ENCODE measurements at regions not wholly inside any gene's neighbourhood (a gene's known extent, or its start where the extent isn't known, plus 50 kb on each side); places are given as distances from the start of the nearest gene placed in this dataset.

DNA sequence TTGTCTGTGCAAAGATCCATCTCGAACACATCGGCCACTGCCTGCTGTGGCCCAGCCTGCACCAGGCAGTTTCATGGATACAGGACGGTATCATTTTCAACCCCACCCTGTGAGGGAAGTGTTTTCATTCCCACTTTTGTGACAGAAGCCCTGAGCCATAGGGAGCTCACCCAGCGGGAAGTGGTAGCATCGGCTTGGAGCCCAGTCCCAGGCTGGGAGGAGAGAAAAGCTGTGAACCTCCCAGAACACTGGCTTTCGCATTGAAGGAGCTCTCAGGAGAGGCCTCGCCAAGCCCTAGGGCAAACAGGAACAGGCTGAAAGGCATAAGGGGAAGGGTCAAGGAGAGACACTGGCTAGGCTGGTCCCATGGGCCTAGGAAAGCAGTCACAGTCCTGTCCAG is 166.1 kb downstream of the TFCP2L1 start:
- CTCF ChIA-PET, result interaction anchor here (0.9 kb wide), 1 partner anchor 9 kb away, joined by 5 read pairs; no protein-coding TSS in a partner anchor

DNA sequence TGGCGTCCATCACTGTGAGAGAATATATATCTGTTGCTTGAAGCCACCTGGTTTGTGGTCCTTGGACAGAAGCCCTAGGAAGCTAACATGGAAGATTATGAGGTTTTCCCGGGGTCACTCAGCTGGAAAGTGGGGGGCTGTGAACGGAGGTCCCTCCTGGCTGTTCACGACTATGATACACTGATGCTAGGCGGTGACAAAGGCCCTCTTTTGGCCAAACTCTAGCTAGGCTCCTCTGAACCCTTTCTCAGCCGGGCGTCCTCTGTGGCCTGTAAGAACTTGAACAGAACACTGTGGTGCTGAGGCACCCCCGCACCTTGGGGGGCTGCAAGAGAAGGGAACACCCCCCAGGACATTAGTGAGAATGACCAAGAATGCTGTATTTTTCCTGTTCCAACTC is 164.6 kb downstream of the TFCP2L1 start:
- CTCF ChIA-PET, result interaction anchor here (0.8 kb wide), 1 partner anchor 8 kb away, joined by 3 read pairs; no protein-coding TSS in a partner anchor
- POLR2A ChIA-PET, result no interaction called here
- TF ChIP-seq LEF1 (IDR thresholded peaks at IDR 0.05; ENCODE audit: borderline replicate concordance), result no peak
- no peak for TF ChIP-seq L3MBTL2 (conservative IDR thresholded peaks at IDR 0.05)
- no peak for TF ChIP-seq SUZ12 (IDR thresholded peaks at IDR 0.05)
- no peak for TF ChIP-seq TARDBP (IDR thresholded peaks at IDR 0.05)
- no peak for TF ChIP-seq ARNT (IDR thresholded peaks at IDR 0.05)
- TF ChIP-seq FOXK2 (IDR thresholded peaks at IDR 0.05), result no peak
- TF ChIP-seq FOXM1 (IDR thresholded peaks at IDR 0.05; ENCODE audit: borderline replicate concordance), result no peak
- no peak for DNase-seq (ENCODE audit: extremely low spot score)

More for the DNA sequence above, 166.1 kb downstream of the TFCP2L1 start:
- POLR2A ChIA-PET, result no interaction called here
- DNase-seq (ENCODE audit: extremely low spot score), result no peak
- no peak for TF ChIP-seq FOXM1 (IDR thresholded peaks at IDR 0.05; ENCODE audit: borderline replicate concordance)

DNA sequence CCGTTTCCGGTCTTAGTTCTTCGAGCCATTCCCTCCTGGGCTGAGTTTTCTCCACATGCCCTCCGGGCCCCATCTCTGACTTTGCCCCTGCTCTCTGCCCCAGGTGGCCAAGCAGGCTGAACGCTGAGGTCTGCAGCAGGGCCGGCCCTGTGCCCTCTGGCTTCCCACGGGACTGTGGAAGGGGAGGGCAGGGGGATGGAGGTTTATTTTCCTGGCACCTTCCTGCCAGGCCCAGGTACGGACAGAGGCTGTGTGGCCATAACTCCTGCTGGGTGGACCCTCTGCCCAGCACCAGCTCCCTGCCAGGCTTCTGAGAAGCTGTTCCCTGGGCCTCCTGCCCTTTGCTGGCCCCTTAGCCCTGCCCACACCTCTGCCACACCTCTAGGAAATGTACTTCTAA is 164.0 kb downstream of the TFCP2L1 start:
- no peak for TF ChIP-seq SP1 (IDR thresholded peaks at IDR 0.05)
- no peak for TF ChIP-seq FOXM1 (IDR thresholded peaks at IDR 0.05; ENCODE audit: borderline replicate concordance)
- TF ChIP-seq ZNF384 (IDR thresholded peaks at IDR 0.05), result no peak
- no peak for TF ChIP-seq ELF4 (IDR thresholded peaks at IDR 0.05)
- no peak for TF ChIP-seq FOXK2 (IDR thresholded peaks at IDR 0.05)
- TF ChIP-seq ARNT (IDR thresholded peaks at IDR 0.05), result no peak
- no peak for TF ChIP-seq CTBP1 (IDR thresholded peaks at IDR 0.05; ENCODE audit: borderline replicate concordance)
- no peak for TF ChIP-seq HDGF (IDR thresholded peaks at IDR 0.05; ENCODE audit: borderline replicate concordance)
- no peak for TF ChIP-seq TARDBP (IDR thresholded peaks at IDR 0.05)
- TF ChIP-seq BHLHE40 (IDR thresholded peaks at IDR 0.05; ENCODE audit: borderline replicate concordance), result no peak
- TF ChIP-seq, protein P1, sequence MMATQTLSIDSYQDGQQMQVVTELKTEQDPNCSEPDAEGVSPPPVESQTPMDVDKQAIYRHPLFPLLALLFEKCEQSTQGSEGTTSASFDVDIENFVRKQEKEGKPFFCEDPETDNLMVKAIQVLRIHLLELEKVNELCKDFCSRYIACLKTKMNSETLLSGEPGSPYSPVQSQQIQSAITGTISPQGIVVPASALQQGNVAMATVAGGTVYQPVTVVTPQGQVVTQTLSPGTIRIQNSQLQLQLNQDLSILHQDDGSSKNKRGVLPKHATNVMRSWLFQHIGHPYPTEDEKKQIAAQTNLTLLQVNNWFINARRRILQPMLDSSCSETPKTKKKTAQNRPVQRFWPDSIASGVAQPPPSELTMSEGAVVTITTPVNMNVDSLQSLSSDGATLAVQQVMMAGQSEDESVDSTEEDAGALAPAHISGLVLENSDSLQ (IDR thresholded peaks at IDR 0.05), result no peak
- no peak for TF ChIP-seq FOXA1 (IDR thresholded peaks at IDR 0.05)
- no peak for TF ChIP-seq L3MBTL2 (conservative IDR thresholded peaks at IDR 0.05)
- ChIA-PET POLR2A (no interaction called here), CTCF (interaction anchor here (0.8 kb wide), 1 partner anchor 8 kb away, joined by 3 read pairs; no protein-coding TSS in a partner anchor)
- no peak for DNase-seq (ENCODE audit: extremely low spot score)

DNA sequence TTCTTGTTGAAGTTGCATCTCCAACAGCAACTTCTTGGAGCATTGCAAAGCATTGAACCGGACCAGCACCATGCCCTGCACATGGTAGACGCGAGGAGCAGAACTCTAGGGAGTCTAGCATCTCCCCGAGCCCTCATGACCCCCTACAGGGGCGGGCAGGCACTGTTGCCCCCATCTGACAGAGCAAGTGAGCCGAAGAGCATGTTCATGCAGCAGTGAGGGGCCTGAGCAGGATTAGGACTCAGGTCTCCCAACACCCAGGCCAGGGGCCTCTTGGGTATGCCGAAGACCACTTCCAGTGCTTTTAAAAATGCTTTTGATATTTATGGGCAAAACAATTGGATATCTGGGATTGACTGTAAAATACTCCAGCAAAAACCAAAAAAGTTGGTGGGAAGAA is 163.3 kb downstream of the TFCP2L1 start:
- ChIA-PET POLR2A (no interaction called here), CTCF (no interaction called here)
- no peak for TF ChIP-seq TARDBP (IDR thresholded peaks at IDR 0.05)
- no peak for TF ChIP-seq L3MBTL2 (conservative IDR thresholded peaks at IDR 0.05)
- TF ChIP-seq ELF4 (IDR thresholded peaks at IDR 0.05), result no peak
- TF ChIP-seq FOXM1 (IDR thresholded peaks at IDR 0.05; ENCODE audit: borderline replicate concordance), result no peak
- no peak for TF ChIP-seq BHLHE40 (IDR thresholded peaks at IDR 0.05; ENCODE audit: borderline replicate concordance)
- TF ChIP-seq SP1 (IDR thresholded peaks at IDR 0.05), result no peak
- TF ChIP-seq HDGF (IDR thresholded peaks at IDR 0.05; ENCODE audit: borderline replicate concordance), result no peak
- no peak for DNase-seq (ENCODE audit: extremely low spot score)

DNA sequence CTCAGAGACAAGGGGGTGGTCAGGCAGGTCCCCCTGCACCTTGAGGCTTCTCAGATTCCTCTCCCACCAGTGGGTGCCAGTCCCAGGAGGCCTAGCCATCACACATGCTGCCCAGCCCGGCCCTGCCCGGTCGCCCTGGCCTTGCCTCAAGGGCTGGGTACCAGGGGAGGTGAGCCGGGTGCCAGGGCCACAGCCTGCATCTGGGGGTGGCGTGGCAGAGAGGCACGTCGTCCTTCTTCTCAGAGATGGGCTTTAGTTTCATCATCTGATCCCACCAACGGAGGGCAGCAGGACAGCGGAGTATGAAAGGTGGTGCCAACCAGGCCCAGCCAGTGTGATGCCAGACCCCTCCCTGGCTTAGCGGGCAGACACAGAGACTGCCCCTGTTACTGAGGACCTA is 161.7 kb downstream of the TFCP2L1 start:
- ChIA-PET CTCF (no interaction called here), POLR2A (no interaction called here)
- TF ChIP-seq FOXM1 (IDR thresholded peaks at IDR 0.05; ENCODE audit: borderline replicate concordance) (no peak), BHLHE40 (IDR thresholded peaks at IDR 0.05; ENCODE audit: borderline replicate concordance) (no peak), FOXK2 (IDR thresholded peaks at IDR 0.05) (no peak), ARNT (IDR thresholded peaks at IDR 0.05) (no peak), LEF1 (IDR thresholded peaks at IDR 0.05; ENCODE audit: borderline replicate concordance) (no peak), NFRKB (IDR thresholded peaks at IDR 0.05) (no peak), SUZ12 (IDR thresholded peaks at IDR 0.05) (no peak), L3MBTL2 (conservative IDR thresholded peaks at IDR 0.05) (no peak), ZNF384 (IDR thresholded peaks at IDR 0.05) (no peak), ELF4 (IDR thresholded peaks at IDR 0.05) (no peak), SP1 (IDR thresholded peaks at IDR 0.05) (no peak)
- DNase-seq (ENCODE audit: extremely low spot score), result no peak

DNA sequence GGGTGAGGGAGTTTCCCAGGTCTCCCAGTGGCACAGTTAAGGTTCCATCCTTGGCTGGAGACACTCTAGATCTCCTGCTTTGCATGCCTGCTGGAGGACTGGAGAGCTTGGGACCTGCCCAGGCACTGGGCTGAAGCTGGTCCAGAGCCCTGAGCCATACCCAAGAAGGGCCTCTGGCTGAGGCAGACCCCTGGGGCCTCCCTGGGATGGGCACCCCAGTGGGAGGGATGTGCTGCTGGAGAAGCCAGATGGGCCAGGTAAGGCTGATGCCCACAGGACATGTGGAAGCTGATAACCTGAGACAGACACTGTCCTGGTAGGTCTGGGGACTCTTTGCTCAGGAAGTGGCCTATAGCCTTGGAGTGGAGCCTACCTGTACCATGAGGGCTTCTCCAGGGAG is 160.7 kb downstream of the TFCP2L1 start:
- DNase-seq (ENCODE audit: extremely low spot score), result no peak
- TF ChIP-seq SUZ12 (IDR thresholded peaks at IDR 0.05), result no peak
- TF ChIP-seq TARDBP (IDR thresholded peaks at IDR 0.05), result no peak
- TF ChIP-seq NFRKB (IDR thresholded peaks at IDR 0.05), result no peak
- TF ChIP-seq, protein P1 (IDR thresholded peaks at IDR 0.05), result no peak
- TF ChIP-seq LEF1 (IDR thresholded peaks at IDR 0.05; ENCODE audit: borderline replicate concordance), result no peak
- TF ChIP-seq CTBP1 (IDR thresholded peaks at IDR 0.05; ENCODE audit: borderline replicate concordance), result no peak
- no peak for TF ChIP-seq ZNF384 (IDR thresholded peaks at IDR 0.05)
- no peak for TF ChIP-seq ARNT (IDR thresholded peaks at IDR 0.05)
- no peak for TF ChIP-seq FOXK2 (IDR thresholded peaks at IDR 0.05)
- ChIA-PET CTCF (interaction anchor here (0.6 to 0.7 kb wide), 2 partner anchors 70 to 150 kb away, joined by 3 to 9 read pairs; no protein-coding TSS in a partner anchor), POLR2A (no interaction called here)

DNA sequence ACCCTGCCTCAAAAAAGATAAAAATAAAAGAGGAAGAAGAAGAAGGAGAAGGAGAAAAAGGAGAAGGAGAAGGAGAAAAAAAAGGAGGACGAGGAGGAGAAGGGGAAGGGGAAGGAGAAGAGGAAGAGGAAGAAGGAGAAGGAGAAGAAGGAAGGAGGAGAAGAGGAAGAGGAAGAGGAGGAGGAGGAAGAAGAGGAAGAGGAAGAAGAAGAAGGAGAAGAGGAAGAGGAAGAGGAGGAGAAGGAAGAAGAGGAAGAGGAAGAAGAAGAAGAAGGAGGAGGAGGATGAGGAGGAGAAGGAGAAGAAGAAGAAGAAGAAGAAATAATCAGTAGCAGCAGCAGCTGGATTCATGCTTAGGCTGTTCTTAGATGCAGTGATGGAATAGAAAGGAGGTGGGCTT is 159.7 kb downstream of the TFCP2L1 start:
- no peak for TF ChIP-seq ZNF384 (IDR thresholded peaks at IDR 0.05)
- no peak for TF ChIP-seq HDGF (IDR thresholded peaks at IDR 0.05; ENCODE audit: borderline replicate concordance)
- no peak for TF ChIP-seq SP1 (IDR thresholded peaks at IDR 0.05)
- TF ChIP-seq FOXM1 (IDR thresholded peaks at IDR 0.05; ENCODE audit: borderline replicate concordance), result no peak
- no peak for TF ChIP-seq ARNT (IDR thresholded peaks at IDR 0.05)
- TF ChIP-seq FOXK2 (IDR thresholded peaks at IDR 0.05), result no peak
- TF ChIP-seq CTBP1 (IDR thresholded peaks at IDR 0.05; ENCODE audit: borderline replicate concordance), result no peak
- no peak for TF ChIP-seq SUZ12 (IDR thresholded peaks at IDR 0.05)
- TF ChIP-seq L3MBTL2 (conservative IDR thresholded peaks at IDR 0.05), result no peak
- TF ChIP-seq, protein P1 (IDR thresholded peaks at IDR 0.05), result no peak
- TF ChIP-seq TARDBP (IDR thresholded peaks at IDR 0.05), result no peak
- no peak for TF ChIP-seq BHLHE40 (IDR thresholded peaks at IDR 0.05; ENCODE audit: borderline replicate concordance)
- TF ChIP-seq ELF4 (IDR thresholded peaks at IDR 0.05), result no peak
- no peak for TF ChIP-seq FOXA1 (IDR thresholded peaks at IDR 0.05)
- no peak for TF ChIP-seq NFRKB (IDR thresholded peaks at IDR 0.05)
- no peak for TF ChIP-seq LEF1 (IDR thresholded peaks at IDR 0.05; ENCODE audit: borderline replicate concordance)
- no peak for DNase-seq (ENCODE audit: extremely low spot score)
- ChIA-PET POLR2A (no interaction called here), CTCF (no interaction called here)
